WI38 (cell line): ENCODE measurements at regions not wholly inside any gene's neighbourhood (a gene's known extent, or its start where the extent isn't known, plus 50 kb on each side); places are given as distances from the start of the nearest gene placed in this dataset.

Experiments used
- H3K4me3 ChIP-seq: 2 replicates; pipeline ENCODE4 v1.5.1; 2011; ENCODE audit warnings: low read depth, mild to moderate bottlenecking, control low read depth, low read length
- TF ChIP-seq, protein P1 (sequence below): IDR thresholded peaks from 2 replicates; pipeline ENCODE4 v1.5.1; 2012; ENCODE audit warnings: low read depth, mild to moderate bottlenecking, control low read depth, low read length

GRCh38 chr1:23629708-23630290 is 61.8 kb upstream of the RPL11 start:
- TF ChIP-seq, protein P1, sequence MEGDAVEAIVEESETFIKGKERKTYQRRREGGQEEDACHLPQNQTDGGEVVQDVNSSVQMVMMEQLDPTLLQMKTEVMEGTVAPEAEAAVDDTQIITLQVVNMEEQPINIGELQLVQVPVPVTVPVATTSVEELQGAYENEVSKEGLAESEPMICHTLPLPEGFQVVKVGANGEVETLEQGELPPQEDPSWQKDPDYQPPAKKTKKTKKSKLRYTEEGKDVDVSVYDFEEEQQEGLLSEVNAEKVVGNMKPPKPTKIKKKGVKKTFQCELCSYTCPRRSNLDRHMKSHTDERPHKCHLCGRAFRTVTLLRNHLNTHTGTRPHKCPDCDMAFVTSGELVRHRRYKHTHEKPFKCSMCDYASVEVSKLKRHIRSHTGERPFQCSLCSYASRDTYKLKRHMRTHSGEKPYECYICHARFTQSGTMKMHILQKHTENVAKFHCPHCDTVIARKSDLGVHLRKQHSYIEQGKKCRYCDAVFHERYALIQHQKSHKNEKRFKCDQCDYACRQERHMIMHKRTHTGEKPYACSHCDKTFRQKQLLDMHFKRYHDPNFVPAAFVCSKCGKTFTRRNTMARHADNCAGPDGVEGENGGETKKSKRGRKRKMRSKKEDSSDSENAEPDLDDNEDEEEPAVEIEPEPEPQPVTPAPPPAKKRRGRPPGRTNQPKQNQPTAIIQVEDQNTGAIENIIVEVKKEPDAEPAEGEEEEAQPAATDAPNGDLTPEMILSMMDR: no peak
- H3K4me3 ChIP-seq: no peak overlapping the region

DNA sequence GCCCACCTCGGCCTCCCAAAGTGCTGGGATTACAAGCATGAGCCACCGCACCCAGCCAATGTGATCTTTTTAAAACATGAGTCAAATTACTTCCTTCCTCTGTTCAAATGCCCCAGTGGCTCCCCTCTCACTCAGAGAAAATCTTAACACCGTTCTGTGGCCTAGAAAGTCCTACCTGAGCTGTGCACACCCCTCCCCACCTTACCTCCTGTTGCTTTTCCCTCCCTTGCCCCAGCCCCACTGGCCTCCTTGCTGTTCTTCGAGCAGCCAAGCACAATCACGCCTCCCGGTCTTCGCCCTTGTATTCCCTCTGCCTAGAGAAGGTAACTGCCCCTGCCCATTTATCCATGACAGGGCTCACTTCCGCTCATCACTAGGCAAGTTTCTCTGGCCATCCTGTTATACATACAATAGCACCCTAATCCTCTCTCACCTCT is 62.6 kb upstream of the RPL11 start:
- TF ChIP-seq, protein P1: no peak
- no peak overlapping the region for H3K4me3 ChIP-seq

- no peak overlapping the region for H3K4me3 ChIP-seq
These were observed 64.4 kb upstream of the RPL11 start for GRCh38 chr1:23627069-23627735.

GRCh38 chr1:23625929-23626535 is 65.6 kb upstream of the RPL11 start:
- no peak overlapping the region for H3K4me3 ChIP-seq
- TF ChIP-seq, protein P1: no peak

More at GRCh38 chr1:23627069-23627735, 64.4 kb upstream of the RPL11 start:
- TF ChIP-seq, protein P1: no peak

GRCh38 chr1:23625459-23625858 is 66.1 kb upstream of the RPL11 start:
- H3K4me3 ChIP-seq: no peak overlapping the region
- TF ChIP-seq, protein P1: no peak

- TF ChIP-seq, protein P1: no peak
These were observed 65.1 kb upstream of the ID3 start for GRCh38 chr1:23624440-23624839.

DNA sequence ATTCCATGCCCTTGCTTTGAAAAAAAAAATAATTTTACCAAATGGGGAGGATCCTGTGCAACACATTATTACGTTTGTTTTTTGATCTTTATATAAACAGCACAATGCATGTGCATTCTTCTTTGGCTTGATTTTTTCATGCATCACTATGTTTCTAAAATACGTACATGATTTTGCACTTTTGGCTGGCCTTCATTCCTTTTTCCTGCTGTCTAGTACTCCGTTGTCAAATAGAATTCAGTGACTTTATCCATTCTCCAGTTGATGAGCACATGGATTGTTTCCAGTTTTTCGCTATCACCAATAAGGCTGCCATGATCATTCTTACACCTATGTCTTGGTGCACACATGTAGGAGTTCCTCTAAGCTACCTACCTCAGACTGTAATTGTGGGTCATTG is 63.0 kb upstream of the ID3 start:
- no peak overlapping the region for H3K4me3 ChIP-seq
- TF ChIP-seq, protein P1: no peak

More at GRCh38 chr1:23624440-23624839, 65.1 kb upstream of the ID3 start:
- no peak overlapping the region for H3K4me3 ChIP-seq
